HCT116 (cell line): ENCODE measurements at regions not wholly inside any gene's neighbourhood (a gene's known extent, or its start where the extent isn't known, plus 50 kb on each side); places are given as distances from the start of the nearest gene placed in this dataset.

Experiments
- ATAC-seq: fragments of 200-7000 bp; cut with Tn5 transposase; 2 replicates; pipeline ENCODE4 v1.9.1; 2020; ENCODE audit warnings: mild to moderate bottlenecking, moderate library complexity
- BruUV-seq: library from RNA; stranded (reverse); fragments of 400-500 nt; replicated peaks from 2 replicates; lab custom pipeline; 2021; lab: Mats Ljungman, UMichigan
- CTCF ChIA-PET: fragments of 300-600 bp; sonication (Branson Sonifier 250); formaldehyde crosslinking; loops from one replicate; lab custom pipeline; 2021; ENCODE audit warnings: antibody characterized with exemption; lab: Charles Lee
- POLR2A ChIA-PET: fragments of 300-600, 350-600 bp; sonication (Branson Sonifier 250); formaldehyde crosslinking; loops from one replicate; lab custom pipeline; 2021; ENCODE audit warnings: antibody characterized with exemption; lab: Charles Lee
- RAD21 ChIA-PET, 2 experiments: fragments of 300-600 bp; sonication (Branson Sonifier 250); formaldehyde crosslinking; loops; one replicate each; lab custom pipeline; 2023; ENCODE audit warnings: low total read pairs in 2 of 2; ENCODE audit not compliant: uncharacterized antibody in 2 of 2, unreplicated experiment in 2 of 2, low non-redundant PET in 1 of 2; lab: Charles Lee
- DNase-seq: peaks from one replicate; pipeline ENCODE4 v3.0.0-alpha.2; 2010; ENCODE audit warnings: low read depth, low spot score
- H2AFZ ChIP-seq: fragments of 200-600 bp; shearing (Covaris generic), sonication (generic); 2 replicates; pipeline ENCODE4 v1.6.1; 2017; ENCODE audit warnings: low read depth, mixed run types, mixed read lengths, antibody characterized with exemption, low read length; ENCODE audit not compliant: poor library complexity, severe bottlenecking
- H3K27ac ChIP-seq: 2 replicates; pipeline ENCODE4 v1.5.1; 2012; ENCODE audit warnings: low read depth, low read length
- H3K27me3 ChIP-seq: fragments of 200-600 bp; sonication (generic); 2 replicates; pipeline ENCODE4 v1.6.1; 2016; ENCODE audit warnings: mixed run types, low read length, mixed read lengths; ENCODE audit not compliant: insufficient read depth
- H3K36me3 ChIP-seq, 2 experiments: fragments of 200-500 bp in 1 of 2; fragments of 200-600 bp in 1 of 2; sonication (Bioruptor generic) in 1 of 2; sonication (generic) in 1 of 2; 2 replicates each; pipeline versions ENCODE4 v1.5.1 to v1.6.1; 2014 to 2016; ENCODE audit warnings: low read length in 2 of 2, inconsistent platforms in 1 of 2, mixed read lengths in 1 of 2, mixed run types in 1 of 2; ENCODE audit not compliant: insufficient read depth in 2 of 2, control insufficient read depth in 1 of 2
- H3K4me1 ChIP-seq, 2 experiments: fragments of 200-600 bp in 1 of 2; sonication (generic) in 1 of 2; 2 replicates each; pipeline versions ENCODE4 v1.5.1 to v1.6.1; 2012 to 2017; ENCODE audit warnings: low read length in 2 of 2, inconsistent platforms in 1 of 2, mild to moderate bottlenecking in 1 of 2, mixed read lengths in 1 of 2, mixed run types in 1 of 2, moderate library complexity in 1 of 2; ENCODE audit not compliant: insufficient read depth in 2 of 2, control insufficient read depth in 1 of 2
- H3K4me2 ChIP-seq: fragments of 200-600 bp; sonication (generic); 2 replicates; pipeline ENCODE4 v1.6.1; 2017; ENCODE audit warnings: mixed run types, low read length, mixed read lengths
- H3K4me3 ChIP-seq, 2 experiments: fragments of 200-600 bp in 1 of 2; sonication (generic) in 1 of 2; replicated peaks in 1 of 2; 2 replicates each; pipeline ENCODE4 v1.5.1; 2011 to 2016; ENCODE audit warnings: low read length in 2 of 2, control low read depth in 1 of 2, low read depth in 1 of 2, mild to moderate bottlenecking in 1 of 2, mixed read lengths in 1 of 2, mixed run types in 1 of 2
- H3K79me2 ChIP-seq: fragments of 200-600 bp; sonication (generic); 2 replicates; pipeline ENCODE4 v1.6.1; 2017; ENCODE audit warnings: mild to moderate bottlenecking, mixed run types, low read length, moderate library complexity, mixed read lengths; ENCODE audit not compliant: insufficient read depth
- H3K9ac ChIP-seq: fragments of 200-600 bp; sonication (generic); 2 replicates; pipeline ENCODE4 v1.6.1; 2016; ENCODE audit warnings: low read length, mixed read lengths
- H3K9me2 ChIP-seq: fragments of 200-600 bp; sonication (generic), shearing (Covaris generic); 2 replicates; pipeline ENCODE4 v1.6.1; 2017; ENCODE audit warnings: mixed run types, mild to moderate bottlenecking, moderate library complexity; ENCODE audit not compliant: insufficient read depth
- H3K9me3 ChIP-seq, 2 experiments: fragments of 200-500 bp in 1 of 2; fragments of 200-600 bp in 1 of 2; sonication (Bioruptor generic) in 1 of 2; sonication (generic) in 1 of 2; 2 replicates each; pipeline ENCODE4 v1.6.1; 2014 to 2017; ENCODE audit warnings: low read length in 2 of 2, mixed read lengths in 2 of 2, inconsistent platforms in 1 of 2, low read depth in 1 of 2, mild to moderate bottlenecking in 1 of 2, mixed run types in 1 of 2, moderate library complexity in 1 of 2; ENCODE audit not compliant: control insufficient read depth in 1 of 2, insufficient read depth in 1 of 2
- H4K20me1 ChIP-seq: fragments of 200-600 bp; sonication (generic), shearing (Covaris generic); 2 replicates; pipeline ENCODE4 v1.6.1; 2017; ENCODE audit warnings: mixed run types, mild to moderate bottlenecking, moderate library complexity; ENCODE audit not compliant: insufficient read depth
- CBX3 ChIP-seq: IDR thresholded peaks from 2 replicates; pipeline ENCODE4 v1.6.1; 2012; ENCODE audit warnings: low read depth
- CEBPB ChIP-seq: IDR thresholded peaks from 2 replicates; pipeline ENCODE4 v1.6.1; 2012; ENCODE audit warnings: low read depth
- EGR1 ChIP-seq: IDR thresholded peaks from 2 replicates; pipeline ENCODE4 v1.6.1; 2012; ENCODE audit warnings: low read depth
- EZH2 ChIP-seq: fragments of 200-600 bp; sonication (generic); IDR thresholded peaks from 2 replicates; pipeline ENCODE4 v1.6.1; 2017; ENCODE audit warnings: antibody characterized with exemption, mixed run types
- EZH2phosphoT487 ChIP-seq: fragments of 200-600 bp; IDR thresholded peaks from 2 replicates; pipeline ENCODE4 v1.6.1; 2018; ENCODE audit warnings: antibody characterized with exemption, borderline replicate concordance
- FOSL1 ChIP-seq: IDR thresholded peaks from 2 replicates; pipeline ENCODE4 v1.6.1; 2012; ENCODE audit warnings: low read depth
- JUND ChIP-seq: IDR thresholded peaks from 2 replicates; pipeline ENCODE4 v1.6.1; 2012
- POLR2A ChIP-seq: IDR thresholded peaks from 2 replicates; pipeline ENCODE4 v1.7.0; 2011; ENCODE audit warnings: borderline replicate concordance; ENCODE audit not compliant: insufficient read depth, insufficient read length; ENCODE audit errors: extremely low read depth
- RAD21 ChIP-seq: IDR thresholded peaks from 2 replicates; pipeline ENCODE4 v1.6.1; 2012; ENCODE audit warnings: low read depth, mild to moderate bottlenecking
- SIN3A ChIP-seq: IDR thresholded peaks from 2 replicates; pipeline ENCODE4 v1.6.1; 2012; ENCODE audit warnings: low read depth
- SP1 ChIP-seq: IDR thresholded peaks from 2 replicates; pipeline ENCODE4 v1.6.1; 2012; ENCODE audit warnings: low read depth
- SRF ChIP-seq: IDR thresholded peaks from 2 replicates; pipeline ENCODE4 v1.6.1; 2012; ENCODE audit warnings: low read depth
- TCF7L2 ChIP-seq: IDR thresholded peaks from 2 replicates; pipeline ENCODE4 v1.7.0; 2011; ENCODE audit warnings: borderline replicate concordance, inconsistent platforms; ENCODE audit not compliant: insufficient read depth, insufficient read length; ENCODE audit errors: extremely low read depth
- ZFX ChIP-seq: fragments of 450-650 bp; IDR thresholded peaks from 2 replicates; pipeline ENCODE4 v1.6.1; 2017
- ZNF274 ChIP-seq: fragments of 200-500 bp; sonication (Bioruptor generic); IDR thresholded peaks from 2 replicates; pipeline ENCODE4 v1.6.1; 2014; ENCODE audit warnings: mild to moderate bottlenecking, low read depth, low read length, inconsistent platforms
- intact Hi-C: fragments of 100-400 bp; cut with micrococcal nuclease; formaldehyde crosslinking; loops from 2 replicates; pipeline ENCODE4 v1.10.0; 2022
- TF ChIP-seq, protein P1 (sequence below): IDR thresholded peaks from 2 replicates; pipeline ENCODE4 v1.6.1; 2012
- TF ChIP-seq, protein P2 (sequence below), 3 experiments: fragments of 200-600 bp in 1 of 3; sonication (generic) in 1 of 3; IDR thresholded peaks in 2 of 3; conservative IDR thresholded peaks in 1 of 3; 2 replicates each; pipeline ENCODE4 v1.5.1; 2012 to 2017; ENCODE audit warnings: low read depth in 2 of 3, low read length in 2 of 3, antibody characterized with exemption in 1 of 3, borderline replicate concordance in 1 of 3, control low read depth in 1 of 3, mild to moderate bottlenecking in 1 of 3, mixed read lengths in 1 of 3, mixed run types in 1 of 3, moderate library complexity in 1 of 3; ENCODE audit not compliant: insufficient read depth in 1 of 3
- TF ChIP-seq, protein P3 (sequence below): IDR thresholded peaks from 2 replicates; pipeline ENCODE4 v1.6.1; 2012

DNA sequence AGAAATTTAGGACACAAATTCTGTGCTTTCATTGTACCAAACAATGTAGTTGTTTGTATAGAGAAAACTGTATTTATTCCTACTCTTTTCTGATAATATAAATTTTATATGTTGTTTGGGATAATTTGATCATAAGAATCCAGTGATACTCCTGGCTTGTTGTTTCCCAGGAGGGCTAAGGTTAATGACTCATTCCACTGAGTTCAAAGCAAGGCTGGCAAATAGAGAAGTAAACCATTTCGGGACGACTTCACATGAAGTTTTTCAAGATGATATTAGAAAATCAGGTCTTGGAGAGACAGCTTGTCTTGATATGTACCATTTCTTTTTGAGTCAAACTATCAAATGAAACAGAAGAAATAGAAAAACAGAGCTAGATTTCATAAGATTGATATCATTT lies 326.1 kb upstream of the CNR1 start:
- Histone ChIP-seq H3K27me3 (no peaks in the 10 kb centered on the region), H4K20me1 (no peaks in the 10 kb centered on the region), H3K4me2 (no peak overlapping the region), H2AFZ (no peak overlapping the region), H3K4me3 (no peak overlapping the region), H3K9me3 (no peaks in the 10 kb centered on the region), H3K9ac (no peak overlapping the region), H3K36me3 (no peaks in the 10 kb centered on the region), H3K9me2 (no peaks in the 10 kb centered on the region), H3K4me1 (no peaks in the 10 kb centered on the region)
- no peak for ATAC-seq
- ChIA-PET RAD21 (interaction anchor here in 1 of 2 experiments (1.1 kb wide), 1 partner anchor 562 kb away, joined by 4 read pairs; no protein-coding TSS in a partner anchor), CTCF (interaction anchor here (0.9 to 1.8 kb wide), 7 partner anchors 21 to 1425 kb away, joined by 3 to 19 read pairs (median 6); no protein-coding TSS in a partner anchor), POLR2A (no interaction called here)
- no TSS peak for BruUV-seq
- TF ChIP-seq JUND, result no peak
- TF ChIP-seq, protein P1, sequence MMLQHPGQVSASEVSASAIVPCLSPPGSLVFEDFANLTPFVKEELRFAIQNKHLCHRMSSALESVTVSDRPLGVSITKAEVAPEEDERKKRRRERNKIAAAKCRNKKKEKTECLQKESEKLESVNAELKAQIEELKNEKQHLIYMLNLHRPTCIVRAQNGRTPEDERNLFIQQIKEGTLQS, result no peak
- no peak for TF ChIP-seq EZH2
- TF ChIP-seq, protein P2, sequence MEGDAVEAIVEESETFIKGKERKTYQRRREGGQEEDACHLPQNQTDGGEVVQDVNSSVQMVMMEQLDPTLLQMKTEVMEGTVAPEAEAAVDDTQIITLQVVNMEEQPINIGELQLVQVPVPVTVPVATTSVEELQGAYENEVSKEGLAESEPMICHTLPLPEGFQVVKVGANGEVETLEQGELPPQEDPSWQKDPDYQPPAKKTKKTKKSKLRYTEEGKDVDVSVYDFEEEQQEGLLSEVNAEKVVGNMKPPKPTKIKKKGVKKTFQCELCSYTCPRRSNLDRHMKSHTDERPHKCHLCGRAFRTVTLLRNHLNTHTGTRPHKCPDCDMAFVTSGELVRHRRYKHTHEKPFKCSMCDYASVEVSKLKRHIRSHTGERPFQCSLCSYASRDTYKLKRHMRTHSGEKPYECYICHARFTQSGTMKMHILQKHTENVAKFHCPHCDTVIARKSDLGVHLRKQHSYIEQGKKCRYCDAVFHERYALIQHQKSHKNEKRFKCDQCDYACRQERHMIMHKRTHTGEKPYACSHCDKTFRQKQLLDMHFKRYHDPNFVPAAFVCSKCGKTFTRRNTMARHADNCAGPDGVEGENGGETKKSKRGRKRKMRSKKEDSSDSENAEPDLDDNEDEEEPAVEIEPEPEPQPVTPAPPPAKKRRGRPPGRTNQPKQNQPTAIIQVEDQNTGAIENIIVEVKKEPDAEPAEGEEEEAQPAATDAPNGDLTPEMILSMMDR (IDR thresholded peaks at IDR 0.05 in 2 of 3, conservative IDR thresholded peaks at IDR 0.05 in 1 of 3; ENCODE audit: borderline replicate concordance in 1 of 3, insufficient read depth in 1 of 3, low read depth in 2 of 3, low read length in 2 of 3), result no peak
- no peak for TF ChIP-seq POLR2A
- TF ChIP-seq SP1, result no peak
- no peak for TF ChIP-seq ZNF274
- TF ChIP-seq, protein P3, sequence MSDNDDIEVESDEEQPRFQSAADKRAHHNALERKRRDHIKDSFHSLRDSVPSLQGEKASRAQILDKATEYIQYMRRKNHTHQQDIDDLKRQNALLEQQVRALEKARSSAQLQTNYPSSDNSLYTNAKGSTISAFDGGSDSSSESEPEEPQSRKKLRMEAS, result no peak
- no peak for TF ChIP-seq CEBPB
- TF ChIP-seq SIN3A, result no peak
- TF ChIP-seq SRF, result no peak
- no peak for TF ChIP-seq ZFX
- TF ChIP-seq FOSL1, result no peak
- no peak for TF ChIP-seq CBX3
- TF ChIP-seq EZH2phosphoT487, result no peak
- no peak for TF ChIP-seq RAD21
- no peak for TF ChIP-seq TCF7L2
- TF ChIP-seq EGR1, result no peak
- TF ChIP-seq, all 23 proteins: peak for 0
- Histone ChIP-seq H3K27ac (no peak overlapping the region), H3K79me2 (no peaks in the 10 kb centered on the region)
- DNase-seq, result no peak
- intact Hi-C loops, result loop anchor here (1.0 to 10.0 kb wide), 2 partner anchors 563 to 1427 kb away; no protein-coding TSS in a partner anchor
